HepG2 (cell line): ENCODE measurements at regions not wholly inside any gene's neighbourhood (a gene's known extent, or its start where the extent isn't known, plus 50 kb on each side); places are given as distances from the start of the nearest gene placed in this dataset.
A peak's percentile ranks its signal among the peaks of the same experiment; 100 is the strongest.

Experiments used
- KMT2B ChIP-seq: IDR thresholded peaks from 2 replicates; pipeline ENCODE4 v1.6.1; 2016; ENCODE audit warnings: missing genetic modification reagents, missing compliant biosample characterization
- MAFK ChIP-seq, 2 experiments: IDR thresholded peaks in 1 of 2; conservative IDR thresholded peaks in 1 of 2; 2 replicates each; pipeline ENCODE4 v1.6.1; 2011; ENCODE audit warnings: improper control_type of control experiment in 2 of 2, low read length in 2 of 2
- RFX5 ChIP-seq: IDR thresholded peaks from 2 replicates; pipeline ENCODE4 v1.6.1; 2011; ENCODE audit warnings: low read depth, low read length, improper control_type of control experiment
- ZNF557 ChIP-seq: sonication (generic); formaldehyde crosslinking; IDR thresholded peaks from 2 replicates; pipeline ENCODE4 v1.4.0; 2020; ENCODE audit warnings: missing genetic modification reagents
- TF ChIP-seq, protein P1 (sequence below): sonication (generic); formaldehyde crosslinking; IDR thresholded peaks from 2 replicates; pipeline ENCODE4 v1.5.0; 2020; ENCODE audit warnings: mild to moderate bottlenecking, missing genetic modification reagents, moderate library complexity

DNA sequence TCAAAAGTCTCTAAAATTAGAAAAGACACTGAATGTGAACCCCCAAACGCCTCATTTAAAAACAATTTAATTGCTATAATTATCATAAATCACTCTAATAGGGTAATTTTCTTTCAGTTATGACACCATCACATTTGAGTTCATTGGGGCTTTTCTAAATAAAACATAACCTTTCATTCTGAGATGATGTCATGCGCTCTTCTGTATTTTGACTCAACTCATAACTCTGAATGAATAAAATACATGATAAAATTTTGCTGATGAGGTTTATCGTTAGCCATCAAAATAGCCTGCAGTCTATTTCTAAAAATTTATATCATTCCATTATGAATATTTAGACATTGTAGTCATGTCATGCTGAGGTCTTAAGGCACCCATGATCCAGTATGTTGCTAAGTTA is 1099.7 kb downstream of the SUCLG1 start:
- TF ChIP-seq KMT2B (no peak), RFX5 (no peak), MAFK (conservative IDR thresholded peaks at IDR 0.05 in 1 of 2, IDR thresholded peaks at IDR 0.05 in 1 of 2; ENCODE audit: low read length in 2 of 2) (0 out of 4 replicates have a peak, but pooled peaks of 1 of the 2 experiments have one; percentile 4), ZNF557 (no peak)
- TF ChIP-seq, protein P1, sequence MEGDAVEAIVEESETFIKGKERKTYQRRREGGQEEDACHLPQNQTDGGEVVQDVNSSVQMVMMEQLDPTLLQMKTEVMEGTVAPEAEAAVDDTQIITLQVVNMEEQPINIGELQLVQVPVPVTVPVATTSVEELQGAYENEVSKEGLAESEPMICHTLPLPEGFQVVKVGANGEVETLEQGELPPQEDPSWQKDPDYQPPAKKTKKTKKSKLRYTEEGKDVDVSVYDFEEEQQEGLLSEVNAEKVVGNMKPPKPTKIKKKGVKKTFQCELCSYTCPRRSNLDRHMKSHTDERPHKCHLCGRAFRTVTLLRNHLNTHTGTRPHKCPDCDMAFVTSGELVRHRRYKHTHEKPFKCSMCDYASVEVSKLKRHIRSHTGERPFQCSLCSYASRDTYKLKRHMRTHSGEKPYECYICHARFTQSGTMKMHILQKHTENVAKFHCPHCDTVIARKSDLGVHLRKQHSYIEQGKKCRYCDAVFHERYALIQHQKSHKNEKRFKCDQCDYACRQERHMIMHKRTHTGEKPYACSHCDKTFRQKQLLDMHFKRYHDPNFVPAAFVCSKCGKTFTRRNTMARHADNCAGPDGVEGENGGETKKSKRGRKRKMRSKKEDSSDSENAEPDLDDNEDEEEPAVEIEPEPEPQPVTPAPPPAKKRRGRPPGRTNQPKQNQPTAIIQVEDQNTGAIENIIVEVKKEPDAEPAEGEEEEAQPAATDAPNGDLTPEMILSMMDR (CRISPR knock-in tag), result no peak
